ENCODE measurements at regions not wholly inside any gene's neighbourhood (a gene's known extent, or its start where the extent isn't known, plus 50 kb on each side); places are given as distances from the start of the nearest gene placed in this dataset.

DNA sequence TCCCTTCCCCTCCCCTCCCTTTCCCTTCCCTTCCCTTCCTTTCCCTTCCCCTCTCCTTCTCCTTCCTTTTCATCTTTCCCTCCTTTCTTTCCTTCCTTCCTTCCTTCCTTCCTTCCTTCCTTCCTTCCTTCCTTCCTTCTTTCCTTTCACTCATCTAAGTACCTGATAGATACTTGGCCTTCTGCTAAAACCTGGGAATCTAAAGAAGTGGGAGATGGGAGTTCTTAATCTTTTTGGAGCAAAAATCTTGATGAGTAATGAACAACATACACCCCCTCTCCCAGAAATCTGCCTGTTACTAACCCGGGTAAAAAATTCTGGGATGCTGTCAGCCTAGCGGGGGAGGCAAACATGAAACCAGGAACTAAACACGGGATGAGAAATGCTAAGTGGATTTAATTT lies 100.7 kb downstream of the VEGFA start:
- H3K36me3 Mint-ChIP-seq = no peaks in the 10 kb centered on the region
- no peak overlapping the region for H3K27ac ChIP-seq (ENCODE audit: low read depth in 1 of 2, low read length in 2 of 2)
- no peak overlapping the region for H3K4me3 ChIP-seq (replicated peaks in 1 of 3; ENCODE audit: low read depth in 2 of 3, low read length in 3 of 3)
- intact Hi-C loops (cut with micrococcal nuclease) = no loop called here
- TF ChIP-seq, protein P1, sequence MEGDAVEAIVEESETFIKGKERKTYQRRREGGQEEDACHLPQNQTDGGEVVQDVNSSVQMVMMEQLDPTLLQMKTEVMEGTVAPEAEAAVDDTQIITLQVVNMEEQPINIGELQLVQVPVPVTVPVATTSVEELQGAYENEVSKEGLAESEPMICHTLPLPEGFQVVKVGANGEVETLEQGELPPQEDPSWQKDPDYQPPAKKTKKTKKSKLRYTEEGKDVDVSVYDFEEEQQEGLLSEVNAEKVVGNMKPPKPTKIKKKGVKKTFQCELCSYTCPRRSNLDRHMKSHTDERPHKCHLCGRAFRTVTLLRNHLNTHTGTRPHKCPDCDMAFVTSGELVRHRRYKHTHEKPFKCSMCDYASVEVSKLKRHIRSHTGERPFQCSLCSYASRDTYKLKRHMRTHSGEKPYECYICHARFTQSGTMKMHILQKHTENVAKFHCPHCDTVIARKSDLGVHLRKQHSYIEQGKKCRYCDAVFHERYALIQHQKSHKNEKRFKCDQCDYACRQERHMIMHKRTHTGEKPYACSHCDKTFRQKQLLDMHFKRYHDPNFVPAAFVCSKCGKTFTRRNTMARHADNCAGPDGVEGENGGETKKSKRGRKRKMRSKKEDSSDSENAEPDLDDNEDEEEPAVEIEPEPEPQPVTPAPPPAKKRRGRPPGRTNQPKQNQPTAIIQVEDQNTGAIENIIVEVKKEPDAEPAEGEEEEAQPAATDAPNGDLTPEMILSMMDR (IDR thresholded peaks at IDR 0.05) = no peak
- no peaks in the 10 kb centered on the region for H3K79me2 ChIP-seq (ENCODE audit: insufficient read depth, low read length)
- no peak overlapping the region for H3K27ac Mint-ChIP-seq
- no peak overlapping the region for H3K9ac ChIP-seq (ENCODE audit: insufficient read depth, low read length, poor library complexity, severe bottlenecking)
- DNase-seq = no peak
- peaks cover 1 to 3% (median 2%) of the 10 kb centered on the region in 3 donors for H3K27me3 Mint-ChIP-seq (ENCODE audit: low read depth in 3 of 3)
- H3K4me3 Mint-ChIP-seq = no peak overlapping the region
- H3K27me3 ChIP-seq (ENCODE audit: control insufficient read depth in 2 of 2, insufficient read depth in 2 of 2, low read length in 2 of 2) = no peaks in the 10 kb centered on the region
- no peaks in the 10 kb centered on the region for H4K20me1 ChIP-seq (ENCODE audit: insufficient read depth, low read length)
- no peak overlapping the region for H2AFZ ChIP-seq (ENCODE audit: insufficient read depth, low read depth, low read length, poor library complexity, severe bottlenecking)
- no peak overlapping the region for H3K4me2 ChIP-seq (replicated peaks; ENCODE audit: extremely low read depth, low read length, poor library complexity, severe bottlenecking)
- no peaks in the 10 kb centered on the region for H3K9me3 ChIP-seq (replicated peaks in 1 of 2; ENCODE audit: control insufficient read depth in 1 of 2, insufficient read depth in 1 of 2, low read length in 2 of 2)
- no peaks in the 10 kb centered on the region for H3K4me1 ChIP-seq (ENCODE audit: control insufficient read depth in 1 of 2, insufficient read depth in 2 of 2, low read length in 2 of 2)
- no CpG with 5 or more reads among the region's 3 CpGs for WGBS (ENCODE audit: insufficient coverage)
- H3K4me1 Mint-ChIP-seq = no peaks in the 10 kb centered on the region
- peaks cover 0 to 1% (median 0%) of the 10 kb centered on the region in 7 donors for H3K9me3 Mint-ChIP-seq
- H3K36me3 ChIP-seq (replicated peaks in 1 of 2; ENCODE audit: control insufficient read depth in 1 of 2, insufficient read depth in 2 of 2, low read length in 2 of 2) = no peaks in the 10 kb centered on the region

DNA sequence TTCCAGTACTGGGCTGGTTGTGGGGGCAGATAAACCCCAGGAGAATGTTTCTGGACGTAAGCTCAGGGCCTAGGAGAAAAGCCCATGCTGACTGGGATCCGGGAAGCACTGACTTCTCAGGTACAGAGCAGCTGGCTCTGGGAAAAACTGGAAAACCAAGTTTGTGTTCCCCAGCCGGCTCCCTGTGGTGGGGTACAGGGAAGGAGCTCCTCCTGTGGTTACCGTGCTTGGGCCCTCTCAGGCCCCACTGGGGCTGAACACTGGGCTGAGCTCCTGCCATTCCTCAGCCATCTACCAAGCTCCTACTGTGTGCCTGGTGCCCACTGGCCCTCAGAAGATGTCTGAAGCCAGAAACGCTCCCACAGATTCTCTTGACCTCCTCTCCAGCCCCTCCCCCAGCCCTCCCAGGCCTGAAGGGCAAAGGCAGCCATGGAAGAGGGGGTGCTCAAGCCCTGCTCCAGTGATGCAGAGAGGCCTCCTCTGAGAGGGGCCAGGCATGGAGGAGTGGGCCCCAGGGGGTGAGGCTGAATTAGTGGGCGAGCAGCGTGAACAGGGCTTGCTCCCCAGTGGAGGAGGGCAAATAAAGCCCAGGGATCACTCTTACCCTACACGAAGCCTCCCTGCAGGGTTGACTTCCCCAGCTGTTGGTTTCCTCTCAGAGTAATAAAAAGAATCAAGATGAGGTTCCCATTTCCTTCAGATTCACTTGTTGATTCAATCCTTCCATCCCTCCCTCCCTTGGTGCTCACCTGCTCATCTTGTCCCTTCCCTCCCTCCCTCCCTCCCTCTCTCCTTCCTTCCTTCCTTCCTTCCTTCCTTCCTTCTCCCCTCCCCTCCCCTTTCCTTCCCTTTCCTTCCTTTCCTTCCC lies 100.0 kb downstream of the VEGFA start:
- no peaks in the 10 kb centered on the region for H3K79me2 ChIP-seq (ENCODE audit: insufficient read depth, low read length)
- peaks cover 2 to 4% (median 3%) of the 10 kb centered on the region in 3 donors for H3K27me3 Mint-ChIP-seq (ENCODE audit: low read depth in 3 of 3)
- no peaks in the 10 kb centered on the region for H3K4me1 Mint-ChIP-seq
- no peak overlapping the region for H3K27ac ChIP-seq (ENCODE audit: low read depth in 1 of 2, low read length in 2 of 2)
- H3K4me3 ChIP-seq (replicated peaks in 1 of 3; ENCODE audit: low read depth in 2 of 3, low read length in 3 of 3) = no peak overlapping the region
- no peak overlapping the region for H3K4me2 ChIP-seq (replicated peaks; ENCODE audit: extremely low read depth, low read length, poor library complexity, severe bottlenecking)
- H3K27me3 ChIP-seq (ENCODE audit: control insufficient read depth in 2 of 2, insufficient read depth in 2 of 2, low read length in 2 of 2) = no peaks in the 10 kb centered on the region
- no peak overlapping the region for H3K27ac Mint-ChIP-seq
- H2AFZ ChIP-seq (ENCODE audit: insufficient read depth, low read depth, low read length, poor library complexity, severe bottlenecking) = no peak overlapping the region
- H3K36me3 Mint-ChIP-seq = no peaks in the 10 kb centered on the region
- no peaks in the 10 kb centered on the region for H4K20me1 ChIP-seq (ENCODE audit: insufficient read depth, low read length)
- H3K9ac ChIP-seq (ENCODE audit: insufficient read depth, low read length, poor library complexity, severe bottlenecking) = no peak overlapping the region
- WGBS (ENCODE audit: insufficient coverage) = 72% methylated on average over 4 of the region's 8 CpGs
- TF ChIP-seq, protein P1 (IDR thresholded peaks at IDR 0.05) = no peak
- H3K4me3 Mint-ChIP-seq = no peak overlapping the region
- H3K4me1 ChIP-seq (ENCODE audit: control insufficient read depth in 1 of 2, insufficient read depth in 2 of 2, low read length in 2 of 2) = no peaks in the 10 kb centered on the region
- no peaks in the 10 kb centered on the region for H3K9me3 ChIP-seq (replicated peaks in 1 of 2; ENCODE audit: control insufficient read depth in 1 of 2, insufficient read depth in 1 of 2, low read length in 2 of 2)
- intact Hi-C loops (cut with micrococcal nuclease) = no loop called here
- no peak for DNase-seq
- H3K36me3 ChIP-seq (replicated peaks in 1 of 2; ENCODE audit: control insufficient read depth in 1 of 2, insufficient read depth in 2 of 2, low read length in 2 of 2) = no peaks in the 10 kb centered on the region
- peaks cover 0 to 1% (median 0%) of the 10 kb centered on the region in 7 donors for H3K9me3 Mint-ChIP-seq

Data from CD14-positive monocyte (primary cell).